ENCODE measurements at regions not wholly inside any gene's neighbourhood (a gene's known extent, or its start where the extent isn't known, plus 50 kb on each side); places are given as distances from the start of the nearest gene placed in this dataset.
"Not testable (repeated sequence)": the region's sequence is repeated elsewhere in the genome, so short reads cannot be mapped to it uniquely, and the experiment has no call there.

DNA sequence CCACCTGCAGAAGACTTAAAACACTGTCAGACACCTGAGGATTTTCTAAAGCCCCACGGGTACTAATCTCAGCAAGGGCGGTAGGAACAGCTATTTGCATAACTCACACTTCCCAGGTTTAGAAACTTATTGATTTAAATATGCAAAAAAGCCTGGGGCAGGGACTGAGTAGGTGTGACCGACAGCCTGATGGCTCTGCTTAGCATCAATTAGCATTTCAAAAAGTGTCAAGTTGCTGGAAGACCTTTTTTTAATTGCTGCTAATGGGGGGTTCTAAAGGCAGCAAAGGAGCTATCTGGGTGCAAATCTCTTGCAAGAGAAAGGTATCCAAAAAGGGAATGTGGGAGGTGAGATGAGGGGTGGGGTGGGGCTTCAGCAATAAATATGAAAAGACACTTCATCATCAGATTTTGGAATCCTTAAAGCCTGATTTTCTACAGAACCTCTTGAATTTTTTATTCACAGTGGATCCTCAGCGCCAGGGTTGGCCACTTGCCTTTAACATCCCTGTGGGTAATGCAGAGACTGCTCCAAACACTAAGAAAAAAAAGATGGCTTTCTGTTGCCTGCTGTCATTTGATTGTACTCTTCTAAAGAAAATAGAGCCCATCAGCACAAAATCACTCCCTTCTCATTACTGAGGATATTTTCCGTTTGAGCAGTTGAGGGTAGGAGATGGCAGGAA, 121.1 kb upstream of the RMP24 start:
- Histone ChIP-seq H3K36me3 (no peaks in the 10 kb centered on the region), H3K27me3 (ENCODE audit: low read depth) (no peaks in the 10 kb centered on the region), H3K27ac (replicated peaks) (no peak overlapping the region), H3K4me3 (no peak overlapping the region), H3K9me3 (replicated peaks) (no peaks in the 10 kb centered on the region), H3K4me1 (no peaks in the 10 kb centered on the region)
- intact Hi-C loops (cut with micrococcal nuclease) = no loop called here
- TF ChIP-seq, protein P1, sequence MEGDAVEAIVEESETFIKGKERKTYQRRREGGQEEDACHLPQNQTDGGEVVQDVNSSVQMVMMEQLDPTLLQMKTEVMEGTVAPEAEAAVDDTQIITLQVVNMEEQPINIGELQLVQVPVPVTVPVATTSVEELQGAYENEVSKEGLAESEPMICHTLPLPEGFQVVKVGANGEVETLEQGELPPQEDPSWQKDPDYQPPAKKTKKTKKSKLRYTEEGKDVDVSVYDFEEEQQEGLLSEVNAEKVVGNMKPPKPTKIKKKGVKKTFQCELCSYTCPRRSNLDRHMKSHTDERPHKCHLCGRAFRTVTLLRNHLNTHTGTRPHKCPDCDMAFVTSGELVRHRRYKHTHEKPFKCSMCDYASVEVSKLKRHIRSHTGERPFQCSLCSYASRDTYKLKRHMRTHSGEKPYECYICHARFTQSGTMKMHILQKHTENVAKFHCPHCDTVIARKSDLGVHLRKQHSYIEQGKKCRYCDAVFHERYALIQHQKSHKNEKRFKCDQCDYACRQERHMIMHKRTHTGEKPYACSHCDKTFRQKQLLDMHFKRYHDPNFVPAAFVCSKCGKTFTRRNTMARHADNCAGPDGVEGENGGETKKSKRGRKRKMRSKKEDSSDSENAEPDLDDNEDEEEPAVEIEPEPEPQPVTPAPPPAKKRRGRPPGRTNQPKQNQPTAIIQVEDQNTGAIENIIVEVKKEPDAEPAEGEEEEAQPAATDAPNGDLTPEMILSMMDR (IDR thresholded peaks at IDR 0.05; ENCODE audit: borderline replicate concordance) = no peak
- DNase-seq = no peak

DNA sequence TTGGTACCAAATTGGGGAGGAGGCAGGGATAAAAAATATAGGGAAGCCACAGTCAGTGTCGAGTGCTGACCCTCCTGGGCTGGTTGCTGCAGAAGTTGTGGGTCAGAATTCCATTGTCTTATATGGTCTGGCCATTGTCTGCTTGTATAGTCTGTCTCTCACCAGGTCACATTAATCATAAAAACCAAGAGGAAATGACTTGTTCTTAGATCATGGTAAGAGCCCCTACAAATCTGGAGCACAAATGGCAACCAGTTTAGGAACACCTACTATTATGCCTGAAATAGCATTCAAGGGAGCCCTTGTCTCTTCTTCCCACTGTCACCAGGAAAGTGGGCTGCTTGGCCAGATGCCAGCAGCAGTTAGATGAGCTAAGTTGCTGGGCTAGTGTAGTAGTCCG, 119.7 kb upstream of the RMP24 start:
- H3K4me3 ChIP-seq = no peak overlapping the region

DNA sequence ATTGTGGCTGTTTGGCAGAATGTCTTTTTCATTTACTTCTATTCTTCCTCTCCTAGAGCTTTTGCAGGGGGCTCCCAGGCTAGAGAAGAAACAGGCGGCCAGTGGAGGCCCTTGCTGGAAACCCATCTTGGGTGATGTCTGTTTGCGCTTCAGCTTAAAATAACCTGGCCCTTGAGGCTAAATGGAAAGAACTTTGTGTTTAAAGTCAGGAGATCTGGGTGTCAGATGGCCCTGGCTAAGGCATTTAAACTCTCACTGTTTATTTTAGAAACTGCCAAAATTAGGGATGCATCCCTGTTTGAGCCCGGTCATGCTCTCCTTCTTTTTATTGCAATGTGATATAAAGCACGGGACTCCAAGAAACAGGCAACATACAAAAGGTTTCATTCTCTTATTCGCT, 118.4 kb upstream of the RMP24 start:
- TF ChIP-seq, protein P1 (IDR thresholded peaks at IDR 0.05; ENCODE audit: borderline replicate concordance) = no peak

More for the DNA sequence above, 119.7 kb upstream of the RMP24 start:
- intact Hi-C loops (cut with micrococcal nuclease) = no loop called here
- H3K27ac ChIP-seq (replicated peaks) = no peak overlapping the region
- no peaks in the 10 kb centered on the region for H3K27me3 ChIP-seq (ENCODE audit: low read depth)
- H3K36me3 ChIP-seq = no peaks in the 10 kb centered on the region
- no peak for DNase-seq
- H3K4me1 ChIP-seq = no peaks in the 10 kb centered on the region
- peaks cover 3% of the 10 kb centered on the region for H3K9me3 ChIP-seq (replicated peaks)
- TF ChIP-seq, protein P1 (IDR thresholded peaks at IDR 0.05; ENCODE audit: borderline replicate concordance) = no peak

DNA sequence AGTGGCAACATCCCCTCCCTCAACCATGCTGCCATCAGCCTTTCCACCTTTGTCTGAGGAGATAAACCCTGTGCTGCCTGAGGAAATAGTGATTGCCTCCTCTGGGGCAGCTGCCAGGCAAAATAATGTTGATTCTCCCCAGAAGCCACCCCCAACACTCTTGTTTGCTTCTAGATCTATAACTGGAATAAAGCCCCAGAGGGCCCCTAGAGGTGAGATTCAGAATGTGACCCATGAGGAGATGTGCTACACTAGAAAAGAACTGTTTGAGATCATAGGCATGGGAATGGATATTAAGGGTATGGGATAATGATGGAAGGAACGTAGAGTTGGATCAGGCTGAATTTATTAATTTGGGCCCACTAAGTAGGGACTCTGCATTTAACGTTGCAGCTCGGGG, 116.3 kb upstream of the RMP24 start:
- Histone ChIP-seq H3K4me3 (no peak overlapping the region), H3K27ac (replicated peaks) (no peak overlapping the region), H3K9me3 (replicated peaks) (peaks cover 3% of the 10 kb centered on the region), H3K27me3 (ENCODE audit: low read depth) (no peaks in the 10 kb centered on the region), H3K4me1 (peaks cover 4% of the 10 kb centered on the region), H3K36me3 (no peaks in the 10 kb centered on the region)
- TF ChIP-seq, protein P1 (IDR thresholded peaks at IDR 0.05; ENCODE audit: borderline replicate concordance) = no peak
- DNase-seq = no peak
- intact Hi-C loops (cut with micrococcal nuclease) = no loop called here

More for the DNA sequence above, 118.4 kb upstream of the RMP24 start:
- intact Hi-C loops (cut with micrococcal nuclease) = no loop called here
- no peak for DNase-seq
- Histone ChIP-seq H3K4me1 (no peaks in the 10 kb centered on the region), H3K27me3 (ENCODE audit: low read depth) (no peaks in the 10 kb centered on the region), H3K27ac (replicated peaks) (no peak overlapping the region), H3K9me3 (replicated peaks) (peaks cover 3% of the 10 kb centered on the region), H3K36me3 (no peaks in the 10 kb centered on the region), H3K4me3 (no peak overlapping the region)

DNA sequence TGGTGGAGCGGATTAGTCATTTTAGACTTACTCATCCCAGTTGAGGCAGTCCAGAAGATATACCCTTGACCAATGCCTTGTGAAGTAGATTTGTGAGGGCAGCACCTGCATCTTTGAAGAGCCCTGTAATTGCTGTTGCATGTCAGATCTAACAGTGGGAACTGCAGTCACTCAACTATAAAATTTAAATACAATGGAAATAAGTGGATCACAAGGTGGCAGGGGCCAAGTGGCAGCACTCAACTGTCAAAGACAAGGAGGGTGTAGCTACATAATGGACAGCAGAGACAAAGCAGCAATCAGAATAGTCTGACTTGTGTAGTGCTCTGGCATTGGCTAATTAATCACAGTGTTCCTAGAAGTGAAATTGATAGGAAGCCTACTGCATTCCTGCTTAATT, 115.8 kb upstream of the RMP24 start:
- H3K27me3 ChIP-seq (ENCODE audit: low read depth); H3K9me3 ChIP-seq (replicated peaks); intact Hi-C loops (cut with micrococcal nuclease); DNase-seq; H3K27ac ChIP-seq (replicated peaks); H3K4me1 ChIP-seq; H3K36me3 ChIP-seq; H3K4me3 ChIP-seq: not testable (repeated sequence)

DNA sequence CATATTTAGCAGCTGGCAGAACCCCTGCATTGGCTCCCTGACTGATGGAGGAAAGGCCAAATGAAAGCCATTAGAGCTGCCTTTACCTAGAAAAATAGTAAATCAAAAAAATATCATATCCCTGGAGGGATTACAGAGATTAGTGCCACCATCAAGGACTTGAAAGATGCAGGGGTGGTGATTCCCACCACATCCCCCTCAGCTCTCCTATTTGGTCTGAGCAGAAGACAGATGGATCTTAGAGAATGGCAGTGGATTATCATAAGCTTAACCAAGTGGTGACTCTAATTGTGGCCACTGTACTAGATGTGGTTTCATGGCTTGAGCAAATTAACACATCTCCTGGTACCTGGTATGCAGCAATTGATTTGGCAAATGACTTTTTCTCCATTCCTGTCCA, 114.9 kb upstream of the RMP24 start:
- H3K27ac ChIP-seq (replicated peaks); DNase-seq; intact Hi-C loops (cut with micrococcal nuclease); H3K36me3 ChIP-seq; H3K27me3 ChIP-seq (ENCODE audit: low read depth); H3K4me3 ChIP-seq; H3K9me3 ChIP-seq (replicated peaks): not testable (repeated sequence)
- peaks cover 11% of the 10 kb centered on the region for H3K4me1 ChIP-seq
